GM12892 (cell line): ENCODE measurements at regions not wholly inside any gene's neighbourhood (a gene's known extent, or its start where the extent isn't known, plus 50 kb on each side); places are given as distances from the start of the nearest gene placed in this dataset.

ENCODE experiments used
- POLR2A ChIP-seq: IDR thresholded peaks from 2 replicates; pipeline ENCODE4 v1.6.1; 2011; ENCODE audit warnings: low read depth, low read length, control low read depth
- POLR2AphosphoS5 ChIP-seq: IDR thresholded peaks from 2 replicates; pipeline ENCODE4 v1.6.1; 2011; ENCODE audit warnings: low read depth, low read length, control low read depth
- TAF1 ChIP-seq: IDR thresholded peaks from 2 replicates; pipeline ENCODE4 v1.6.1; 2011; ENCODE audit warnings: low read depth, mild to moderate bottlenecking, control low read depth, low read length, borderline replicate concordance

DNA sequence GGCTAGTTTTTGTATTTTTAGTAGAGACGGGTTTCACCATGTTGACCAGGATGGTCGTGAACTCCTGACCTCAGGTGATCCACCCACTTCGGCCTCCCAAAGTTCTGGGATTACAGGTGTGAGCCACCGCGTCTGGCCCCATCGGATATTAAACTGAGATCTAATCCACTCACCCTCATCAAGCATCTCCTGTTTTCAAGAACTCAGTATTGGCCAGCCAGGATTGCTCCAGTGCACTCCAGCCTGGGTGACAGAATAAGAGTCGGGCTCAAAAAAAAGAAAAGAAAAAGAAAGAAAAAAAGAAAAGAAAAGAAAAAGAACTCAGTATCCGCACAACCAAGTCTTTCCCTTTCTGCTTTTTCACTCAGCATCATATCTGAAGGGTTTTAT is 167.6 kb downstream of the OR13H1 start:
- TF ChIP-seq POLR2A (no peak), POLR2AphosphoS5 (no peak), TAF1 (no peak)
